Thyroid gland (tissue), 4 donors: ENCODE measurements at regions not wholly inside any gene's neighbourhood (a gene's known extent, or its start where the extent isn't known, plus 50 kb on each side); places are given as distances from the start of the nearest gene placed in this dataset.

ENCODE experiments used
- POLR2A ChIP-seq, 2 donors: fragments of 450-650 bp; IDR thresholded peaks; one replicate each; pipeline ENCODE4 v1.6.1; 2017; ENCODE audit warnings: antibody characterized with exemption in 2 of 2, mild to moderate bottlenecking in 2 of 2, moderate library complexity in 1 of 2
- TF ChIP-seq, protein P1 (sequence below), 6 experiments: fragments of 200-600 bp in 3 of 6; fragments of 450-650 bp in 3 of 6; sonication (generic) in 3 of 6; IDR thresholded peaks; one replicate each; pipeline ENCODE4 v1.5.1; 2016 to 2019; ENCODE audit warnings: antibody characterized with exemption in 6 of 6, mild to moderate bottlenecking in 2 of 6, inconsistent platforms in 1 of 6, moderate library complexity in 1 of 6

DNA sequence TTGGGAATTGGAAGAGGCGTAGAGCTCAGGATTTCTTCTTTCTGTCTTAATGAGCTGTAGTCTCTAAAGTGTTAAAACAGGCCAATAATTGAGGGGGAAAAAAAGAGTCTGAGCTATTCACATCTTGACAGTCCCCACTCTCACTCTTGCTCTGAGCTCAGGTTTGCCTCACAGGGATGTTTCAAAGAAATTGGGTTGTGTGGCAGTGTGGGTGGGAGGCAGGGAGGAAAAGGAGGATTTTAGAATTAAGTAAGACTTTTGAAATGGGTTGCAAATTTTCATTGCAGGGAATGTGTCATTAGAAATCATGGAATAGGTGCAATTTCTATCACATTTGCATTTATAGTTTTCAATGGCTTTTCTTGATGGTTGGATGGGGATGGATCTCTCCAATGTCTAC is 338.8 kb upstream of the KIRREL3 start:
- TF ChIP-seq, protein P1, sequence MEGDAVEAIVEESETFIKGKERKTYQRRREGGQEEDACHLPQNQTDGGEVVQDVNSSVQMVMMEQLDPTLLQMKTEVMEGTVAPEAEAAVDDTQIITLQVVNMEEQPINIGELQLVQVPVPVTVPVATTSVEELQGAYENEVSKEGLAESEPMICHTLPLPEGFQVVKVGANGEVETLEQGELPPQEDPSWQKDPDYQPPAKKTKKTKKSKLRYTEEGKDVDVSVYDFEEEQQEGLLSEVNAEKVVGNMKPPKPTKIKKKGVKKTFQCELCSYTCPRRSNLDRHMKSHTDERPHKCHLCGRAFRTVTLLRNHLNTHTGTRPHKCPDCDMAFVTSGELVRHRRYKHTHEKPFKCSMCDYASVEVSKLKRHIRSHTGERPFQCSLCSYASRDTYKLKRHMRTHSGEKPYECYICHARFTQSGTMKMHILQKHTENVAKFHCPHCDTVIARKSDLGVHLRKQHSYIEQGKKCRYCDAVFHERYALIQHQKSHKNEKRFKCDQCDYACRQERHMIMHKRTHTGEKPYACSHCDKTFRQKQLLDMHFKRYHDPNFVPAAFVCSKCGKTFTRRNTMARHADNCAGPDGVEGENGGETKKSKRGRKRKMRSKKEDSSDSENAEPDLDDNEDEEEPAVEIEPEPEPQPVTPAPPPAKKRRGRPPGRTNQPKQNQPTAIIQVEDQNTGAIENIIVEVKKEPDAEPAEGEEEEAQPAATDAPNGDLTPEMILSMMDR (IDR thresholded peaks at IDR 0.05), result no peak
- TF ChIP-seq POLR2A (IDR thresholded peaks at IDR 0.05), result no peak
